GM23338 (cell line): ENCODE measurements at regions not wholly inside any gene's neighbourhood (a gene's known extent, or its start where the extent isn't known, plus 50 kb on each side); places are given as distances from the start of the nearest gene placed in this dataset.

Experiments
- CTCF ChIP-seq, 2 experiments: fragments of 200-600 bp in 1 of 2; sonication (generic) in 1 of 2; conservative IDR thresholded peaks; 2 replicates each; pipeline versions ENCODE4 v1.5.1 to v1.6.1; 2016 to 2017; ENCODE audit warnings: antibody characterized with exemption in 2 of 2, low read depth in 2 of 2, mild to moderate bottlenecking in 2 of 2, moderate library complexity in 1 of 2
- EZH2 ChIP-seq: fragments of 200-600 bp; sonication (generic); IDR thresholded peaks from one replicate; pipeline ENCODE4 v1.8.0; 2017; ENCODE audit warnings: antibody characterized with exemption, mild to moderate bottlenecking, low read depth; ENCODE audit not compliant: unreplicated experiment
- EZH2phosphoT487 ChIP-seq: fragments of 200-600 bp; sonication (generic); IDR thresholded peaks from one replicate; pipeline ENCODE4 v1.8.1; 2018; ENCODE audit warnings: antibody characterized with exemption; ENCODE audit not compliant: unreplicated experiment
- JUNB ChIP-seq: IDR thresholded peaks from one replicate; pipeline ENCODE4 v1.6.1; 2016; ENCODE audit warnings: antibody characterized with exemption; ENCODE audit not compliant: unreplicated experiment
- POLR2AphosphoS5 ChIP-seq: IDR thresholded peaks from 2 replicates; pipeline ENCODE4 v1.6.1; 2016; ENCODE audit warnings: antibody characterized with exemption, low read depth
- REST ChIP-seq: IDR thresholded peaks from one replicate; pipeline ENCODE4 v1.6.1; 2018; ENCODE audit warnings: antibody characterized with exemption; ENCODE audit not compliant: unreplicated experiment
- STAT1 ChIP-seq: IDR thresholded peaks from one replicate; pipeline ENCODE4 v1.6.1; 2016; ENCODE audit warnings: antibody characterized with exemption; ENCODE audit not compliant: unreplicated experiment

GRCh38 chr1:222096883-222097282, 355.0 kb upstream of the DUSP10 start:
- TF ChIP-seq CTCF (conservative IDR thresholded peaks at IDR 0.05; ENCODE audit: low read depth in 2 of 2) (no peak), EZH2 (no peak), STAT1 (no peak), POLR2AphosphoS5 (no peak), REST (no peak), EZH2phosphoT487 (no peak), JUNB (no peak)
